Body of pancreas (tissue), 4 donors: ENCODE measurements at regions not wholly inside any gene's neighbourhood (a gene's known extent, or its start where the extent isn't known, plus 50 kb on each side); places are given as distances from the start of the nearest gene placed in this dataset.

Source experiments
- CTCF ChIP-seq, 7 experiments: fragments of 450-650 bp in 4 of 7; fragments of 200-600 bp in 3 of 7; sonication (generic) in 3 of 7; IDR thresholded peaks; one replicate each; pipeline ENCODE4 v1.5.1; 2016 to 2019; ENCODE audit warnings: antibody characterized with exemption in 7 of 7
- POLR2A ChIP-seq, 3 donors: fragments of 450-650 bp; IDR thresholded peaks; one replicate each; pipeline ENCODE4 v1.6.1; 2016; ENCODE audit warnings: antibody characterized with exemption in 3 of 3, mild to moderate bottlenecking in 2 of 3

GRCh38 chr4:30842142-30842541 lies 122.0 kb downstream of the PCDH7 start:
- TF ChIP-seq CTCF (IDR thresholded peaks at IDR 0.05) (no peak), POLR2A (IDR thresholded peaks at IDR 0.05) (no peak)
